Inferior parietal cortex (tissue), 1 donor: ENCODE measurements at regions not wholly inside any gene's neighbourhood (a gene's known extent, or its start where the extent isn't known, plus 50 kb on each side); places are given as distances from the start of the nearest gene placed in this dataset.

Source experiments
- DNase-seq: peaks from one replicate; pipeline ENCODE4 v3.0.0-alpha.2; 2016; ENCODE audit errors: extremely low spot score

- no peak for DNase-seq
Measured at GRCh38 chr11:122523846-122524805, 131.4 kb upstream of the UBASH3B start.

- DNase-seq: no peak
Measured at GRCh38 chr11:122521626-122522025, 133.9 kb upstream of the UBASH3B start.

- DNase-seq: no peak
Measured at GRCh38 chr11:122517403-122518379, 137.8 kb upstream of the UBASH3B start.

- no peak for DNase-seq
Measured at GRCh38 chr11:122516686-122517085, 138.8 kb upstream of the UBASH3B start.

GRCh38 chr11:122513997-122514396 lies 141.5 kb upstream of the UBASH3B start:
- DNase-seq: no peak

- no peak for DNase-seq
Measured at GRCh38 chr11:122513328-122513727, 142.2 kb upstream of the UBASH3B start.

- DNase-seq: no peak
Measured at GRCh38 chr11:122512688-122513087, 142.8 kb upstream of the UBASH3B start.

- no peak for DNase-seq
Measured at GRCh38 chr11:122509899-122510298, 145.6 kb upstream of the UBASH3B start.

GRCh38 chr11:122509091-122509490 lies 146.4 kb upstream of the UBASH3B start:
- DNase-seq: no peak

GRCh38 chr11:122505304-122506006 lies 150.1 kb upstream of the UBASH3B start:
- DNase-seq: peak; percentile 92

- DNase-seq: no peak
Measured at GRCh38 chr11:122494221-122494620, 161.3 kb upstream of the UBASH3B start.

- peak; percentile 22 for DNase-seq
Measured at GRCh38 chr11:122491509-122491908, 164.0 kb upstream of the UBASH3B start.

- DNase-seq: no peak
Measured at GRCh38 chr11:122488892-122489706, 166.4 kb upstream of the UBASH3B start.

- no peak for DNase-seq
Measured at GRCh38 chr11:122487669-122488068, 167.9 kb upstream of the UBASH3B start.

- no peak for DNase-seq
Measured at GRCh38 chr11:122486793-122487495, 168.6 kb upstream of the UBASH3B start.

- no peak for DNase-seq
Measured at GRCh38 chr11:122478986-122479385, 176.5 kb upstream of the UBASH3B start.

GRCh38 chr11:122468965-122469364 lies 186.6 kb upstream of the UBASH3B start:
- no peak for DNase-seq

GRCh38 chr11:122463530-122463929 lies 192.0 kb upstream of the UBASH3B start:
- no peak for DNase-seq

GRCh38 chr11:122459064-122459463 lies 196.5 kb upstream of the UBASH3B start:
- no peak for DNase-seq

GRCh38 chr11:122453586-122453985 lies 201.9 kb upstream of the UBASH3B start:
- DNase-seq: peak; percentile 37
